Coronary artery (tissue), 2 donors: ENCODE measurements at regions not wholly inside any gene's neighbourhood (a gene's known extent, or its start where the extent isn't known, plus 50 kb on each side); places are given as distances from the start of the nearest gene placed in this dataset.

Experiments used
- DNase-seq: peaks from one replicate; pipeline ENCODE4 v3.0.0-alpha.2; 2017; ENCODE audit warnings: low spot score
- H3K27ac ChIP-seq, 2 donors: fragments of 200-600 bp; sonication (generic); one replicate each; pipeline ENCODE4 v1.5.1; 2016 to 2019
- H3K4me3 ChIP-seq: fragments of 200-600 bp; sonication (generic); 2 replicates; pipeline ENCODE4 v1.5.1; 2016; ENCODE audit warnings: mild to moderate bottlenecking, moderate library complexity
- TF ChIP-seq, protein P1 (sequence below): fragments of 200-600 bp; sonication (generic); IDR thresholded peaks from one replicate; pipeline ENCODE4 v1.5.1; 2019; ENCODE audit warnings: antibody characterized with exemption

DNA sequence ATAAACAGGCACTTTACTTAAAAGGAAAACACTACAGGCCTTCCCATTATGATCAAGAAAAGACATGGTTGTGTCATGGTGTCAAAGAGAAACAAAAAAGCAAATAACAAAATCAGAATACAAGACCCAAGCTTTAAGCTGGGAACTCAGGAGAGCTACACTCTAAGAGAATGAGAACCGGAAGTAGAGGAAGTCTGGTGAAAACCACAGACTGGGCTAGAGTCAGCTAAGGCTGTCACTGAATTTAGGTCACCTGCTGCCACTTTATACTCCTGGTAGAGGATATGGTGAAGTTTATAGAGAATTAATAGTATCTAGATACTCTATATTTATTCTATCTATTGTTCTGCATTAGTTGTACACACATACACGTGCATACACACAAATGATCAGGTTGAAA is 971.7 kb downstream of the FLRT2 start:
- no peak for DNase-seq

DNA sequence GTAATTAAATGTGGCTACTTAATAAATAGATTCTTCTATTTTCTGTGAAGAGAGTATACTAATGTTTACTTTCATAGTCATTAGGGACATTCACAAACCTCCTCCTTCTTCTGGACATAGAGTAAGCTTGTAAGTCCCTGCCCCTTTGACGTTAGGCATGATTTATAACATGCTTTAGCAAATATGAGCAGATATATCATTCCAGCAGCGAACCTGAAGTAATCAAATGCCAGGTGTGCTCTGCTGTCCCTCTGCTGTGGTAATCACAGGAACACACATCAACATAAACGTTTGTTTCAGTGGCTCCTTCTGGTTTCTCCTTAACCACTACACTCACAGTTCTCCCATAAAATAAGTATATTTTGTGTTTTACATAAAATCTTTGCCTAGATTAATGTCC is 961.8 kb downstream of the FLRT2 start:
- TF ChIP-seq, protein P1, sequence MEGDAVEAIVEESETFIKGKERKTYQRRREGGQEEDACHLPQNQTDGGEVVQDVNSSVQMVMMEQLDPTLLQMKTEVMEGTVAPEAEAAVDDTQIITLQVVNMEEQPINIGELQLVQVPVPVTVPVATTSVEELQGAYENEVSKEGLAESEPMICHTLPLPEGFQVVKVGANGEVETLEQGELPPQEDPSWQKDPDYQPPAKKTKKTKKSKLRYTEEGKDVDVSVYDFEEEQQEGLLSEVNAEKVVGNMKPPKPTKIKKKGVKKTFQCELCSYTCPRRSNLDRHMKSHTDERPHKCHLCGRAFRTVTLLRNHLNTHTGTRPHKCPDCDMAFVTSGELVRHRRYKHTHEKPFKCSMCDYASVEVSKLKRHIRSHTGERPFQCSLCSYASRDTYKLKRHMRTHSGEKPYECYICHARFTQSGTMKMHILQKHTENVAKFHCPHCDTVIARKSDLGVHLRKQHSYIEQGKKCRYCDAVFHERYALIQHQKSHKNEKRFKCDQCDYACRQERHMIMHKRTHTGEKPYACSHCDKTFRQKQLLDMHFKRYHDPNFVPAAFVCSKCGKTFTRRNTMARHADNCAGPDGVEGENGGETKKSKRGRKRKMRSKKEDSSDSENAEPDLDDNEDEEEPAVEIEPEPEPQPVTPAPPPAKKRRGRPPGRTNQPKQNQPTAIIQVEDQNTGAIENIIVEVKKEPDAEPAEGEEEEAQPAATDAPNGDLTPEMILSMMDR = no peak
- Histone ChIP-seq H3K27ac (no peak overlapping the region), H3K4me3 (no peak overlapping the region)
- no peak for DNase-seq

More for the DNA sequence above, 971.7 kb downstream of the FLRT2 start:
- Histone ChIP-seq H3K4me3 (no peak overlapping the region), H3K27ac (no peak overlapping the region)
- TF ChIP-seq, protein P1 = no peak

DNA sequence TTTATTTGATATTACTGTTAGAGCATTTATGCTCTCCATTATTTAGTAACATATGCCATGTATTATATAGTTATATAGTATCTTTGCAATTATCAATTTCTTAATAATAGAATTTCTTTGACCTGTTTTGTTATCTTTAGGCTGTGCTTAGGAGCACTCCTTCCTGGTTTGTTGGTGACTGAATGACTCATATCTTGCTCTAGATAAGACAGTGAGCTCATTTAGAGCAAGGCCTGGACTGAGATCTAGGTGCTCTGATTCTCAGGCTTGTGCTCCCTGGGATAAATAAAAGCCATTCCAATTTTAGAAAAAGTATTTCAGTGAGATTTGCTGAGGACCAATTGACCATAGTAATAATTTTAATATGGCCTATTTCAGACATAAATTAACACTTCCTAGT is 951.2 kb downstream of the FLRT2 start:
- TF ChIP-seq, protein P1 = no peak
- no peak overlapping the region for H3K4me3 ChIP-seq
- no peak overlapping the region for H3K27ac ChIP-seq
- no peak for DNase-seq

DNA sequence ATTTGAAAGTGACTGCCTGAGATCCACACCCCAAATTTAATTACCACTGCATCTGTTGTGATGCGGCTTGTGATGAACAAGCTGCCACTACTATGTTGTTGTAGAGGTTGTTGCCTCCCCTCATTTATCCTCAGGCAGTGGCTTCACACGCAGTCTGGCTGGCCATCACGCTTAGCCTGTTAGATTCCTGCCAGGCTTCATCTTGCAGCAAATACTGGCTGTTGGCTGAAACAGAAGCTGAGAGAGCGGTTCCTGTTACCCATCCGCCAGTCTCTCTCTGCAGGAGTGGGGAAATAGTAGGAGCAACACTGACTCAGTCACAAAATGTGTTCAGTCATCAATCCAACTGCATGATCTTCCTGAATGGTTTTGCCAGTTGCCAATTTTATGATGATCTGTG is 934.4 kb downstream of the FLRT2 start:
- TF ChIP-seq, protein P1 = no peak
- DNase-seq = no peak
- Histone ChIP-seq H3K4me3 (no peak overlapping the region), H3K27ac (no peak overlapping the region)

DNA sequence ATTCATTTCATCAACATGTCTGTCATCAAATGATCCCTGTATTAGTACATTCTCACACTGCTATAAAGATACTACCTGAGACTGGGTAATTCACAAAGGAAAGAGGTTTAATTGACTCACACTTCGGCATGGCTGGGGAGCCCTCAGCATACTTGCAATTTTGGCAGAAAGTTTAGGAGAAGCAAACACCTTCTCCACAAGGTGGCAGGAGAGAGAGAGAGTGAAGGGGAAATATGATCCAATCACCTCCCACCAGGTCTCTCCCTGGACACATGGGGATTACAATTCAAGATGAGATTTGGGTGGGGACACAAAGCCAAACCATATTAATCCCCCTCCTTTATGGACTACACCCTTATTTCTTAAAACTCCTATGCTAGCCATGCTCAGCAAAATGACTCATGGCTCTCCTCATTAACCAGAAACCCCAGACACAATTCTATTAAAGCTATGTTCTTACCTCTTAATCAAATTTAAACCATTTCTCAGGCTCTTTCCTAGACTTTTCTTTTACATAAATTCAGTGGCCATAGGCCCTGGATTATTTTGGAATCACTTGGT is 932.3 kb downstream of the FLRT2 start:
- no peak for DNase-seq
- TF ChIP-seq, protein P1 = no peak
- no peak overlapping the region for H3K4me3 ChIP-seq
- no peak overlapping the region for H3K27ac ChIP-seq

DNA sequence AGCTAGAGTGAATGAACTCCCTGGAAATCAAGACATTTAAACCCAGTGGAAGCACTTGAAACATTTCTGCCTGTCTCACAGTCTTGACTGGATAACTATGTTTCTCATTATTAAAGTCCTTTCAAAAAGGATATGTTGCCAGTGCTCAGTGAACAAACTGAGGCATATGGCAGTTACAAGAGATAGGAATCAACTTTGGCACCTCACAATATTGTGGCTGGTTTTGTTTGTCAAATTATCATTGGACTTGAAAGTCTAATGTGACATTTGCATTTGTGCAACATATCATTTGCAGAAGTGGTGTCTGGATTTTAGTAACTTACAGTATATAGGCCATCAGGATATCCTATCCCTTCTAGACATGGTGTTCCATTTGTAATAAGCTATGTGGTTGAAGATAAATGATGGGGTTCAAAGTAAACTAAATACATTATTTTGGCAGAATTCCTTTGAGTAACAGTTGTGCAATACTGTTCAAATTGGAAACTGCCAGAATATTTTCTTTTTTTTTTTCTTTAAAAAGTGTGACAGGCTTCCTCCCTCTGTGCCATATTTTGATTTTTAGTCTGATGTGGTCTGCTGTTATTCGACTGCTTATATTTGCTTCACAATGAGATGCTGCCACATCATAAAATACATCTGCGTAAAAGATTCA is 927.7 kb downstream of the FLRT2 start:
- Histone ChIP-seq H3K4me3 (no peak overlapping the region), H3K27ac (no peak overlapping the region)
- TF ChIP-seq, protein P1 = no peak
- DNase-seq = no peak

DNA sequence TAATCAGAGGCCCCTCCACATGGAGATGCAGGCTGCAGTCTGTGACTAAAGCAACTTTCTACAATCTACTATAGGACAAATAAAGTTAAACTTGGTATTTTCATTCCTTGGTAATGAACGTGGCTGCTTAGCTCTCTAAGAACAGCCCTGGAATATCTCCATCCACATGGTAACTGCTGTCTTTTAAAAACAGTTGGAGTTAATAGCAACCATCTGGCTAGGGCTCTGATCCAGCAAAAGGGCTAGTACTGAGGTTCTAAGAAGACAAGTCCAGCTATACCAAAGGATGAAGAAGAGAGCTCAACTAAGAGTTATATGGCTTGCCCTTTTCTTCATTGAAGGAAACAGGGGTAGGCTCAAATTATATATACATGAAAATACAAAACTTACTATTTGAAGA is 920.1 kb downstream of the FLRT2 start:
- TF ChIP-seq, protein P1 = no peak
- DNase-seq = no peak
- no peak overlapping the region for H3K4me3 ChIP-seq
- H3K27ac ChIP-seq = no peak overlapping the region
